ENCODE measurements at regions not wholly inside any gene's neighbourhood (a gene's known extent, or its start where the extent isn't known, plus 50 kb on each side); places are given as distances from the start of the nearest gene placed in this dataset.

GRCh38 chr15:61715082-61715481, 345.2 kb downstream of the VPS13C start (continued):
- no peak for TF ChIP-seq CDX4 (CRISPR knock-in tag; IDR thresholded peaks at IDR 0.05; ENCODE audit: borderline replicate concordance)
- TF ChIP-seq JUN (CRISPR knock-in tag; IDR thresholded peaks at IDR 0.05), result no peak
- TF ChIP-seq USF2 (CRISPR knock-in tag; IDR thresholded peaks at IDR 0.05), result no peak
- TF ChIP-seq SP1 (CRISPR knock-in tag; conservative IDR thresholded peaks at IDR 0.05), result no peak

- CTCF ChIA-PET, result interaction anchor here (1.4 kb wide), 1 partner anchor 122 kb away, joined by 6 read pairs; no protein-coding TSS in a partner anchor
- Mint-ChIP-seq H3K27ac (no peak overlapping the region), H3K36me3 (no peaks in the 10 kb centered on the region), H3K9me3 (peaks cover 6% of the 10 kb centered on the region), H3K27me3 (ENCODE audit: low read depth) (peaks cover 19% of the 10 kb centered on the region), H3K4me1 (no peaks in the 10 kb centered on the region), H3K4me3 (no peak overlapping the region)
- TF ChIP-seq GABPB1 (CRISPR knock-in tag; IDR thresholded peaks at IDR 0.05) (no peak), SP1 (CRISPR knock-in tag; conservative IDR thresholded peaks at IDR 0.05) (no peak), MXD4 (CRISPR knock-in tag; IDR thresholded peaks at IDR 0.05; ENCODE audit: borderline replicate concordance) (no peak), ATF2 (CRISPR knock-in tag; IDR thresholded peaks at IDR 0.05; ENCODE audit: borderline replicate concordance, low read depth) (no peak), ERG (CRISPR knock-in tag; IDR thresholded peaks at IDR 0.05) (no peak), ZNF671 (CRISPR knock-in tag; IDR thresholded peaks at IDR 0.05) (no peak), HMGA2 (CRISPR knock-in tag; IDR thresholded peaks at IDR 0.05) (no peak), ZMAT4 (CRISPR knock-in tag; IDR thresholded peaks at IDR 0.05) (no peak), STAT6 (CRISPR knock-in tag; conservative IDR thresholded peaks at IDR 0.05; ENCODE audit: low read depth) (no peak), NR1H2 (CRISPR knock-in tag; IDR thresholded peaks at IDR 0.05) (no peak), SMAD4 (CRISPR knock-in tag; IDR thresholded peaks at IDR 0.05) (no peak), FOXK1 (CRISPR knock-in tag; IDR thresholded peaks at IDR 0.05) (no peak), RORB (CRISPR knock-in tag; IDR thresholded peaks at IDR 0.05) (no peak), ZNF425 (CRISPR knock-in tag; conservative IDR thresholded peaks at IDR 0.05) (no peak), MLX (CRISPR knock-in tag; IDR thresholded peaks at IDR 0.05) (no peak), ZNF396 (CRISPR knock-in tag; IDR thresholded peaks at IDR 0.05; ENCODE audit: borderline replicate concordance) (no peak), ZBTB21 (CRISPR knock-in tag; IDR thresholded peaks at IDR 0.05; ENCODE audit: borderline replicate concordance) (no peak)
- DNase-seq (ENCODE audit: low spot score) (no peak), ATAC-seq (no peak)
- POLR2A ChIA-PET, result no interaction called here
These were observed 348.0 kb downstream of the VPS13C start for GRCh38 chr15:61712129-61712759.

Data from WTC11 (cell line).